GM12878 (cell line): ENCODE measurements at regions not wholly inside any gene's neighbourhood (a gene's known extent, or its start where the extent isn't known, plus 50 kb on each side); places are given as distances from the start of the nearest gene placed in this dataset.

Experiments
- ATAC-seq: fragments of 200-7000 bp; cut with Tn5 transposase; 3 replicates; pipeline ENCODE4 v1.9.1; 2020; ENCODE audit warnings: mild to moderate bottlenecking, moderate library complexity
- BruUV-seq: library from RNA; stranded (reverse); fragments of 400-500 nt; replicated peaks from 2 replicates; lab custom pipeline; 2021; lab: Mats Ljungman, UMichigan
- CTCF ChIA-PET: fragments of 300-600 bp; sonication (Branson Sonifier 250); formaldehyde crosslinking; extraction: SDS; loops from one replicate; lab custom pipeline; 2021; ENCODE audit warnings: inconsistent platforms; lab: Yijun Ruan, JAX
- POLR2A ChIA-PET: fragments of 350-600 bp; formaldehyde crosslinking; extraction: SDS; loops from one replicate; lab custom pipeline; 2021; ENCODE audit warnings: inconsistent platforms; lab: Charles Lee
- RAD21 ChIA-PET: fragments of 300-600 bp; sonication (Branson Sonifier 250); formaldehyde crosslinking; loops from one replicate; lab custom pipeline; 2023; ENCODE audit warnings: antibody characterized with exemption; ENCODE audit not compliant: unreplicated experiment; lab: Charles Lee
- SMC1A ChIA-PET: fragments of 300-600 bp; sonication (Branson Sonifier 250); formaldehyde crosslinking; loops from one replicate; lab custom pipeline; 2023; ENCODE audit not compliant: unreplicated experiment, uncharacterized antibody; lab: Charles Lee
- DNase-seq: peaks from one replicate; pipeline ENCODE4 v3.0.0-alpha.2; 2011; ENCODE audit warnings: low read depth, low spot score
- FAIRE-seq: peaks from 3 replicates; lab custom pipeline; 2011; peaks lifted over from hg19 to GRCh38; lab: Jason Lieb, UNC
- H2AFZ ChIP-seq: 2 replicates; pipeline ENCODE4 v1.6.0; 2011; ENCODE audit warnings: low read depth, low read length, control low read depth; ENCODE audit not compliant: control insufficient read depth
- H3K27ac ChIP-seq: 2 replicates; pipeline ENCODE4 v1.5.1; 2011; ENCODE audit warnings: control low read depth; ENCODE audit not compliant: control insufficient read depth, insufficient read depth
- H3K27me3 ChIP-seq, 2 experiments: replicated peaks in 1 of 2; 2 replicates each; pipeline versions ENCODE4 v1.6.0 to v1.6.1; 2011; ENCODE audit warnings: low read length in 1 of 2; ENCODE audit not compliant: control insufficient read depth in 2 of 2, insufficient read depth in 2 of 2
- H3K36me3 ChIP-seq, 2 experiments: 2 replicates each; pipeline ENCODE4 v1.5.1; 2011; ENCODE audit warnings: low read length in 1 of 2; ENCODE audit not compliant: control insufficient read depth in 2 of 2, insufficient read depth in 2 of 2
- H3K4me1 ChIP-seq: 2 replicates; pipeline ENCODE4 v1.6.1; 2011; ENCODE audit warnings: mild to moderate bottlenecking, low read length, moderate library complexity, mixed read lengths; ENCODE audit not compliant: control insufficient read depth, insufficient read depth
- H3K4me2 ChIP-seq: 2 replicates; pipeline ENCODE4 v1.6.0; 2011; ENCODE audit warnings: control low read depth; ENCODE audit not compliant: control insufficient read depth, insufficient read depth
- H3K4me3 ChIP-seq: fragments of 200-600 bp; sonication (generic); 2 replicates; pipeline ENCODE4 v1.5.1; 2016
- H3K79me2 ChIP-seq: 2 replicates; pipeline ENCODE4 v1.6.0; 2011; ENCODE audit warnings: low read length; ENCODE audit not compliant: control insufficient read depth, insufficient read depth
- H3K9ac ChIP-seq: 2 replicates; pipeline ENCODE4 v1.8.0; 2011; ENCODE audit warnings: low read length, control low read depth, mixed read lengths; ENCODE audit not compliant: control insufficient read depth, insufficient read depth
- H3K9me3 ChIP-seq: replicated peaks from 3 replicates; pipeline ENCODE4 v1.5.1; 2011; ENCODE audit warnings: mild to moderate bottlenecking, low read length; ENCODE audit not compliant: control insufficient read depth, insufficient read depth
- H4K20me1 ChIP-seq: 2 replicates; pipeline ENCODE4 v1.6.0; 2011; ENCODE audit not compliant: control insufficient read depth, insufficient read depth
- BCL11A ChIP-seq: IDR thresholded peaks from 2 replicates; pipeline ENCODE4 v1.6.1; 2011; ENCODE audit warnings: low read depth, low read length
- CEBPB ChIP-seq, 2 experiments: fragments of 150-350 bp in 1 of 2; IDR thresholded peaks; 2 replicates each; pipeline ENCODE4 v1.6.1; 2012 to 2014; ENCODE audit warnings: low read depth in 2 of 2, low read length in 2 of 2, borderline replicate concordance in 1 of 2, inconsistent platforms in 1 of 2
- DPF2 ChIP-seq: fragments of 450-650 bp; IDR thresholded peaks from 2 replicates; pipeline ENCODE4 v1.6.1; 2017; ENCODE audit warnings: mild to moderate bottlenecking
- MYB ChIP-seq: fragments of 150-350 bp; IDR thresholded peaks from 2 replicates; pipeline ENCODE4 v1.6.1; 2014; ENCODE audit warnings: mild to moderate bottlenecking, low read depth, low read length, borderline replicate concordance
- MYC ChIP-seq: IDR thresholded peaks from 2 replicates; pipeline ENCODE4 v1.6.1; 2011; ENCODE audit warnings: mild to moderate bottlenecking, low read length, moderate library complexity, inconsistent platforms; ENCODE audit not compliant: insufficient read depth, insufficient replicate concordance, insufficient read length, severe bottlenecking
- NFYB ChIP-seq: IDR thresholded peaks from 2 replicates; pipeline ENCODE4 v1.6.1; 2011; ENCODE audit warnings: low read depth, mild to moderate bottlenecking, low read length, improper control_type of control experiment, moderate library complexity; ENCODE audit not compliant: insufficient read depth
- POLR2AphosphoS5 ChIP-seq: IDR thresholded peaks from 2 replicates; pipeline ENCODE4 v1.6.1; 2011; ENCODE audit warnings: mild to moderate bottlenecking, low read length, inconsistent platforms
- RB1 ChIP-seq: fragments of 450-650 bp; formaldehyde crosslinking; IDR thresholded peaks from 2 replicates; pipeline ENCODE4 v1.6.1; 2017; ENCODE audit warnings: mild to moderate bottlenecking, borderline replicate concordance
- RUNX3 ChIP-seq: IDR thresholded peaks from 2 replicates; pipeline ENCODE4 v1.6.1; 2012; ENCODE audit warnings: low read length, inconsistent platforms
- SMAD1 ChIP-seq: fragments of 450-650 bp; IDR thresholded peaks from 2 replicates; pipeline ENCODE4 v1.6.1; 2018; ENCODE audit warnings: mild to moderate bottlenecking, low read depth; ENCODE audit not compliant: partially characterized antibody
- SP1 ChIP-seq: IDR thresholded peaks from one replicate; pipeline ENCODE4 v1.6.1; 2011; ENCODE audit warnings: low read depth, low read length
- SRF ChIP-seq, 2 experiments: IDR thresholded peaks; 2 replicates each; pipeline ENCODE4 v1.6.1; 2011; ENCODE audit warnings: low read depth in 2 of 2, low read length in 2 of 2, mild to moderate bottlenecking in 1 of 2, moderate library complexity in 1 of 2
- ZNF24 ChIP-seq: fragments of 450-650 bp; IDR thresholded peaks from 2 replicates; pipeline ENCODE4 v1.6.1; 2017; ENCODE audit warnings: antibody characterized with exemption, mild to moderate bottlenecking
- whole genome bisulfite sequencing: methylation state at CpG from one replicate; pipeline ENCODE4 v1.1.6; 2016; ENCODE audit warnings: low lambda C conversion rate; ENCODE audit not compliant: insufficient replicate concordance, insufficient coverage; ENCODE audit errors: missing lambda C conversion rate; 5-methylcytosine and 5-hydroxymethylcytosine counted together
- in situ Hi-C: fragments of 300-500 bp; cut with MboI; formaldehyde crosslinking; loops from 9 replicates; pipeline ENCODE4 v1.14.3; 2018; ENCODE audit warnings: mixed read lengths
- intact Hi-C: fragments of 100-400 bp; cut with micrococcal nuclease; formaldehyde crosslinking; loops from one replicate; pipeline ENCODE4 v1.14.2; 2022; ENCODE audit not compliant: unreplicated experiment
- TF ChIP-seq, protein P1 (sequence below): IDR thresholded peaks from 2 replicates; pipeline ENCODE4 v1.6.1; 2012; ENCODE audit warnings: low read length, inconsistent platforms

GRCh38 chr9:107842530-107842929 is 353.0 kb upstream of the KLF4 start (continued):
- TF ChIP-seq POLR2AphosphoS5 (no peak), RUNX3 (no peak)
- TF ChIP-seq, all 136 proteins: peak for 0

GRCh38 chr9:107841076-107841475 is 351.5 kb upstream of the KLF4 start:
- Histone ChIP-seq H3K27me3 (no peaks in the 10 kb centered on the region), H3K36me3 (no peaks in the 10 kb centered on the region), H2AFZ (no peak overlapping the region), H3K4me2 (no peak overlapping the region), H3K79me2 (no peaks in the 10 kb centered on the region), H3K27ac (no peak overlapping the region), H3K4me3 (no peak overlapping the region), H3K9me3 (no peaks in the 10 kb centered on the region), H3K4me1 (no peaks in the 10 kb centered on the region), H4K20me1 (no peaks in the 10 kb centered on the region), H3K9ac (no peak overlapping the region)
- DNase-seq (no peak), FAIRE-seq (no peak), ATAC-seq (no peak)
- ChIA-PET CTCF (no interaction called here), SMC1A (interaction anchor here (1.1 kb wide), 1 partner anchor 14 kb away, joined by 4 read pairs; no protein-coding TSS in a partner anchor), POLR2A (interaction anchor here (0.7 kb wide), 1 partner anchor 1551 kb away, joined by 3 read pairs; no protein-coding TSS in a partner anchor), RAD21 (no interaction called here)
- in situ Hi-C loops, result no loop called here
- BruUV-seq, result no TSS peak
- WGBS, result 44% methylated on average over 2 of the region's 2 CpGs
- intact Hi-C loops, result no loop called here
- TF ChIP-seq BCL11A (no peak), MYB (no peak), NFYB (no peak), ZNF24 (no peak), SP1 (no peak), DPF2 (no peak), MYC (no peak), SMAD1 (no peak), CEBPB (IDR thresholded peaks at IDR 0.05; ENCODE audit: borderline replicate concordance in 1 of 2, low read depth in 2 of 2, low read length in 2 of 2) (no peak), RB1 (no peak), SRF (IDR thresholded peaks at IDR 0.05; ENCODE audit: low read depth in 2 of 2, low read length in 2 of 2) (no peak)
- TF ChIP-seq, protein P1, sequence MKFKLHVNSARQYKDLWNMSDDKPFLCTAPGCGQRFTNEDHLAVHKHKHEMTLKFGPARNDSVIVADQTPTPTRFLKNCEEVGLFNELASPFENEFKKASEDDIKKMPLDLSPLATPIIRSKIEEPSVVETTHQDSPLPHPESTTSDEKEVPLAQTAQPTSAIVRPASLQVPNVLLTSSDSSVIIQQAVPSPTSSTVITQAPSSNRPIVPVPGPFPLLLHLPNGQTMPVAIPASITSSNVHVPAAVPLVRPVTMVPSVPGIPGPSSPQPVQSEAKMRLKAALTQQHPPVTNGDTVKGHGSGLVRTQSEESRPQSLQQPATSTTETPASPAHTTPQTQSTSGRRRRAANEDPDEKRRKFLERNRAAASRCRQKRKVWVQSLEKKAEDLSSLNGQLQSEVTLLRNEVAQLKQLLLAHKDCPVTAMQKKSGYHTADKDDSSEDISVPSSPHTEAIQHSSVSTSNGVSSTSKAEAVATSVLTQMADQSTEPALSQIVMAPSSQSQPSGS, result no peak
